Thyroid gland (tissue), 4 donors: ENCODE measurements at regions not wholly inside any gene's neighbourhood (a gene's known extent, or its start where the extent isn't known, plus 50 kb on each side); places are given as distances from the start of the nearest gene placed in this dataset.
A peak's percentile ranks its signal among the peaks of the same experiment; 100 is the strongest.

Source experiments
- POLR2A ChIP-seq, 2 donors: fragments of 450-650 bp; IDR thresholded peaks; one replicate each; pipeline ENCODE4 v1.6.1; 2017; ENCODE audit warnings: antibody characterized with exemption in 2 of 2, mild to moderate bottlenecking in 2 of 2, moderate library complexity in 1 of 2
- TF ChIP-seq, protein P1 (sequence below), 6 experiments: fragments of 200-600 bp in 3 of 6; fragments of 450-650 bp in 3 of 6; sonication (generic) in 3 of 6; IDR thresholded peaks; one replicate each; pipeline ENCODE4 v1.5.1; 2016 to 2019; ENCODE audit warnings: antibody characterized with exemption in 6 of 6, mild to moderate bottlenecking in 2 of 6, inconsistent platforms in 1 of 6, moderate library complexity in 1 of 6

DNA sequence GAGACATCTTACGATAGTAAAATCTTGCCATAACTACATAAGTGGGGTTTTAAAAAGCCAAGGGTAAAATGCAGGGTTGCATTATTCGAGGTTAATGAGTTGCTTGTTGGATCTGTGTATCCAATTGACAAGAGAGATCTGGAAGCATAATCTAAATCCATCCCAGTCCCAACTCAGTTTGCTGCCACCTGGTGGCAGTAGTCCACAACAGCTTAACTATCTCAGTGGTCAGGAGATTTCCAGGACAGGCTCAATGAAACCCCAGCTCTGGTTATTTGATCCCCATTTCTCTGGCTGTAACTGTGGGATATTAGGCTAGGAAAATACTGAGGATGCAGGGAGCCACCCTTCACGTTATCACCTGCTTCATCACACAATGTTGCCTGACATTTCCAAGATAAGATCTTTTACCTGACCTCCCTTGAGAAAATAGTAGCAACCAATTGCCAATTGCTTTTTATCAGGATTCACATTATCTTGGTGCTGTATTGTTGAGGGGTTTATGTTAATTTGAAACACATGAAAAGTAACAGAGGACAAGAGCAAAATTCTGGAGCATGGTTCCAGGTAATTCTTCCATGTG, 88.2 kb upstream of the TNIP3 start:
- TF ChIP-seq POLR2A (IDR thresholded peaks at IDR 0.05), result no peak
- TF ChIP-seq, protein P1, sequence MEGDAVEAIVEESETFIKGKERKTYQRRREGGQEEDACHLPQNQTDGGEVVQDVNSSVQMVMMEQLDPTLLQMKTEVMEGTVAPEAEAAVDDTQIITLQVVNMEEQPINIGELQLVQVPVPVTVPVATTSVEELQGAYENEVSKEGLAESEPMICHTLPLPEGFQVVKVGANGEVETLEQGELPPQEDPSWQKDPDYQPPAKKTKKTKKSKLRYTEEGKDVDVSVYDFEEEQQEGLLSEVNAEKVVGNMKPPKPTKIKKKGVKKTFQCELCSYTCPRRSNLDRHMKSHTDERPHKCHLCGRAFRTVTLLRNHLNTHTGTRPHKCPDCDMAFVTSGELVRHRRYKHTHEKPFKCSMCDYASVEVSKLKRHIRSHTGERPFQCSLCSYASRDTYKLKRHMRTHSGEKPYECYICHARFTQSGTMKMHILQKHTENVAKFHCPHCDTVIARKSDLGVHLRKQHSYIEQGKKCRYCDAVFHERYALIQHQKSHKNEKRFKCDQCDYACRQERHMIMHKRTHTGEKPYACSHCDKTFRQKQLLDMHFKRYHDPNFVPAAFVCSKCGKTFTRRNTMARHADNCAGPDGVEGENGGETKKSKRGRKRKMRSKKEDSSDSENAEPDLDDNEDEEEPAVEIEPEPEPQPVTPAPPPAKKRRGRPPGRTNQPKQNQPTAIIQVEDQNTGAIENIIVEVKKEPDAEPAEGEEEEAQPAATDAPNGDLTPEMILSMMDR (IDR thresholded peaks at IDR 0.05), result peak in 5 of 6 experiments; percentile 47 to 83 (median 53)
